OCI-LY1 (cell line): ENCODE measurements at regions not wholly inside any gene's neighbourhood (a gene's known extent, or its start where the extent isn't known, plus 50 kb on each side); places are given as distances from the start of the nearest gene placed in this dataset.

Experiments used
- EZH2 ChIP-seq: fragments of 200-600 bp; sonication (generic), shearing (Covaris generic); IDR thresholded peaks from 2 replicates; pipeline ENCODE4 v1.8.0; 2017; ENCODE audit warnings: borderline replicate concordance, mixed run types, mild to moderate bottlenecking, antibody characterized with exemption, low read length, moderate library complexity, mixed read lengths
- TF ChIP-seq, protein P1 (sequence below): fragments of 200-600 bp; sonication (generic), shearing (Covaris generic); IDR thresholded peaks from 2 replicates; pipeline ENCODE4 v1.5.1; 2017; ENCODE audit warnings: mild to moderate bottlenecking, antibody characterized with exemption, low read length, moderate library complexity, mixed read lengths

DNA sequence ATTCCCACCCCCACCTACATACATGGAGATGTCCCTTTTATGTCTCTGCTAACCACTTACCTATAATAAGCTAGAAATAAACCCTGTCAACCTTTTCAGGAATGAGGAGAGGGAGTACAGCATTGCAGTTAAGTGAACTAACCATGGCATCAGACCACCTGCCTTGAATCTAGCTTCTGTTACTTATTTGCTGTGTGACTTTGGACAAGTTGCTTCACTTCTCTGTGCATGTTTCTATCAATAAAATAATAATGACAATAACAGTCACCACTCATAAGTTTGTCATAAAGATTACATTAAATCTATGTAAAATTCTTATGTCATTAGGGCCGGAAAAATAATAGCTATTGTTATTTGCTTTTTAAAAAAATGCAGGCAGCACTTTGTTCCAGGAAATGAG, 881.1 kb upstream of the AUTS2 start:
- TF ChIP-seq, protein P1, sequence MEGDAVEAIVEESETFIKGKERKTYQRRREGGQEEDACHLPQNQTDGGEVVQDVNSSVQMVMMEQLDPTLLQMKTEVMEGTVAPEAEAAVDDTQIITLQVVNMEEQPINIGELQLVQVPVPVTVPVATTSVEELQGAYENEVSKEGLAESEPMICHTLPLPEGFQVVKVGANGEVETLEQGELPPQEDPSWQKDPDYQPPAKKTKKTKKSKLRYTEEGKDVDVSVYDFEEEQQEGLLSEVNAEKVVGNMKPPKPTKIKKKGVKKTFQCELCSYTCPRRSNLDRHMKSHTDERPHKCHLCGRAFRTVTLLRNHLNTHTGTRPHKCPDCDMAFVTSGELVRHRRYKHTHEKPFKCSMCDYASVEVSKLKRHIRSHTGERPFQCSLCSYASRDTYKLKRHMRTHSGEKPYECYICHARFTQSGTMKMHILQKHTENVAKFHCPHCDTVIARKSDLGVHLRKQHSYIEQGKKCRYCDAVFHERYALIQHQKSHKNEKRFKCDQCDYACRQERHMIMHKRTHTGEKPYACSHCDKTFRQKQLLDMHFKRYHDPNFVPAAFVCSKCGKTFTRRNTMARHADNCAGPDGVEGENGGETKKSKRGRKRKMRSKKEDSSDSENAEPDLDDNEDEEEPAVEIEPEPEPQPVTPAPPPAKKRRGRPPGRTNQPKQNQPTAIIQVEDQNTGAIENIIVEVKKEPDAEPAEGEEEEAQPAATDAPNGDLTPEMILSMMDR: no peak
- TF ChIP-seq EZH2: no peak
